HG02642 (cell line): ENCODE measurements at regions not wholly inside any gene's neighbourhood (a gene's known extent, or its start where the extent isn't known, plus 50 kb on each side); places are given as distances from the start of the nearest gene placed in this dataset.
"Not testable (repeated sequence)": the region's sequence is repeated elsewhere in the genome, so short reads cannot be mapped to it uniquely, and the experiment has no call there.

Source experiments
- ATAC-seq: cut with Tn5 transposase; IDR thresholded peaks from one replicate; pipeline ENCODE4 v1.9.1; 2021; ENCODE audit warnings: mild to moderate bottlenecking; ENCODE audit not compliant: unreplicated experiment, poor library complexity

DNA sequence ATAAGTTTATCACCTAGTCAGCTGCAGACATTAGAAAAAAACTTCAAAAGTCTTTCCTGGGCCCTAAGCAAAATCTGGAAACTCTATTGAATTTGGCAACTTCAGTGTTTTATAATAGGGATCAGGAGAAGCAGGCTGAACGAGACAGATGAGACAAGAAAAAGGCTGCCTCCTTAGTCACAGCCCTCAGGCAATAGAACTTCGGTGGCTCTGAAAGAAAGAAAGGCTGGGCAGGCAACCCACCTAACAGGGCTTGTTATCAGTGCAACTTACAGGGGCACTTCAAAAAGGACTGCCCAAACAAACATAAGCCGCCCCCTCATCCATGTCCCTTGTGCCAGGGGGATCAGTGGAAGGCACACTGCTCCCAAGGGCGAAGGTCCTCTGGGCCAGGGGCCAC is 657.9 kb upstream of the HS3ST5 start:
- no peak for ATAC-seq

DNA sequence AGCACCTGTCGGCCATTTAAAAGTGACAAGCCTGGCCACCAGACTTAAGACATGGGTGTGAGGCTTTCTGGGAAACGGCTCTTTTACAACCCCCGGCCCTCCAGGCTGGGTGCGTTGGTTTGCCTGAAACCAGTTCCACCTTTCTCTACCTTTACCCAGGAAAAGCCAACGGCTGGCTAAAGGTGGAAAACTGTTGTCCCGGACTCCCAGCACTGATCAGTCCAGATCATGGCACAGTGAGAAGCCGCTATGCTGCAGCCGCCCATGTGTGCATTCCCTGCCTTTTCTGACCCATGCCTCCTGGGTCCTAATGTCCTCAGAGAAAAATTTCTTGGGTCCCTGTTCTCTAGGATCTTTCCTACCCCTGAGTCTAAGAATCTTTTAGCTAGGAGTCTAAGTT is 655.7 kb upstream of the HS3ST5 start:
- no peak for ATAC-seq

DNA sequence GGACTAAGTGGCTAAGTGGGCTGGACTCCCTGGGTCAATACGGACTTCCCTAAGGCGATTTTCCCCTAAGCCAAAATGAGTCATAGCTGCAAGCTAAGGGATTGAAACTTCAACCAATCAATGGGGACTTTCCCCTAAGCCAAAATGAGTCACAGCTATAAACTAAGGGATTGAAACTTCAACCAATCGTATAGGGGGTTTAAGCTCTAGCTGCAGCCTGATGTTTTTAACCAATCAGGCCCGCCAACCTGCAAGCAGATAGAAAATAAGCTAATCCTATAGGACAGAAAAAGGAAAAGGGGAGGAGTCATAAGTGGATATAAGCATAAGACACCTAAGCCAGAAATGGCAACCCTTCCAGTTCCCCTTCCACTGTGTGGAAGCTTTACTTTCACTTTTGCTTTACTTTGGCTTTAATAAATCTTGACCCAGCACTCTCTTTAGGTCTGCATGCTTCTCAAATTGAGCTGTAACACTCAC is 655.0 kb upstream of the HS3ST5 start:
- peak; percentile 65 for ATAC-seq

DNA sequence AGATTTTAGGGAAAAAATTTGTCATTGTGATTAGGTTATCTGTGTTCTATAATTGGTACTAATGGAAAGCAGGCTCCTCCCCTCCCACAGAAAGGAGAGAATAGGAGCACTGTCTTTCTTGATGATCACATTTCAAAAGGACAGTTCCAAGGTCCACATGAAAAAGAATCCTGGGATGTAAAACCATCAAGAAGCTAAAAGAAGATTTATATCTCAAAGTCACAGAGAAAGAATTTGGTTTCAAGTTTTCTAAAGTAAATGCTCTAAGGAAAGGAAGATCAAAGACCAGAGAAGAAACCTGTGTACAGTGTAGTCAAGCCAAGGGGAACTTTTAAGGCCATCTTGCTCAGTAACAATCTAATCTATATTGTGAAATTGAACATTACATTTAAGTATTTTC is 652.7 kb upstream of the HS3ST5 start:
- no peak for ATAC-seq

DNA sequence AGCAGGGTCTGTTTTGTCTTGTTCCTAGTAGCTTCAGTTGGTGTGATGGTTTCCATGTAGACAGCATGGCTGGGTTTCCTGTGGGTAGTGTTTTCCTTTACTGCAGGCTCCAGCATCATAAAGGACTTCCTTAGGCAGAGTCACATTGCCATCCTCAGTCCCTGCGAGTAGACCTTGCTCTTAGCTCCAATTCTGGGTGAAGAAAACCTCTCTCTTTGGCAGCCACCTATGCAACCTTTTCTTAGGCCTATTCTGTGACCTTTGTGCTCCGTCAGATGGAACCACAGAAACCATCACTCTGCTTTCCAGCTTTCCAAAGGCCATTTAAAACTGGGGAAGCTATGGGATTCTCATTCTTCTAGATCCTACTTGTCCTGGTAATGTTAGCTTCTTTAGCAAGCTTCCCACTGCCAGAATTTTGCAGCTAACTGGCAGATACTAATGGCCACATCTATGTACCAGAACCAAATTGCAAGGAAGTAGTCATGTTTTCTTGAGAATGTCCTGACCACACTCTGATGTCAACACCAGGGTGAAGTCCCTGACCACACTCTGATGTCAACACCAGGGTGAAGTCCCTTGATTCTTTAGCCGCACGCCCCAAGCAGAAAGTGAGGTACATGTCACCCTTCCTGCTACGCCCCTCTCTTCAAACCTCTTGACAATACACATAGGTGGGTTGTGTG is 646.6 kb upstream of the HS3ST5 start:
- peak; percentile 97 for ATAC-seq

DNA sequence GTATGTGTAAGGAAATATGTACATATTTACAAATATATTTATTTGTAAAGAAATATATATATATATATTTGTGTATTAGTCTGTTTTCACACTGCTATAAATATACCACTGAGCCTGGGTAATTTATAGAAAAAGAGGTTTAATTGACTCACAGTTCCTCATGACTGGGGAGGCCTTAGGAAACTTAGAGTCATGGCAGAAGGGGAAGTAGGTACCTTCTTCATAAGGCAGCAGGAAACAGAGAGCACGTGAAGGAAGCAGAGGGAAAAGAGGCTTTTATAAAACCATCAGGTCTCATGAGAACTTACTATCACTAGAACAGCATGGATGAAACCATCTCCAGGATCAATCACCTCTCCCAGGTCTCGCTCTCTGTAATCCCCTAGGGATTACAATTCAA is 644.5 kb upstream of the HS3ST5 start:
- ATAC-seq: no peak

DNA sequence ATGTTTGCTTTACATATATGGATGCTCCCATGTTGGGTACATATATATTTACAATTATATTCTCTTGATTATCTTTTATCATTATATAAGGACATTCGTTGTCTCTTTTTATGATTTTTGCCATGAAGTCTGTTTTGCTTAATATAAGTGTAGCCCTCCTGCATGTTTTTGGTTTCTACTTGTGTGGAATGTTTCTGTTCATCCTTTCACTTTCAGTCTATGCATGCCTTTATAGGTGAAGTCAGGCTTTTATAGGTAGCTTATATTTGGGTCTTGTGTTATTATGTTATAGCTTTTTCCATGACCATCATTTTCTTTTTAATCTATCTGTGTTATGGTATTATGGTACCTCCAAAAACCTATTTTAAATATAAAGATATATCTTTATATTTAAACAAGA is 612.5 kb upstream of the HS3ST5 start:
- no peak for ATAC-seq

DNA sequence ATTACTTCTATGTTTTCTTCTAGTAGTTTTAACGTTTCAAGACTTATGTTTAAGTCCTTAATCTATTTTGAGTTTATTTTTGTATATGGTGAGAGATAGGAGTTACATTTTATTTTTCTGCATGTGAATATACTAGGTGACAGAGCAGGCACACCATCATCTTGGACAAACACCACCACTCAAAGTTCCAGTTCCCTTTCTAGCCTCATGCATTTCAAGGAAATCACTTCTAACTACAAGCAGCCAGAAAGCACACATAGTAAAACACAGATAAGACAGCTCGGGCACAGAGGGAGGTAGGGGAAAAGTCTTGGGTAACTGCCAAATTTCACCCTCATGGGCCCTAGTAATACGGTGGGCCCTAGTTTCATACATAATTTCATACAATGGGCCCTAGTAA is 609.4 kb upstream of the HS3ST5 start:
- ATAC-seq: no peak

DNA sequence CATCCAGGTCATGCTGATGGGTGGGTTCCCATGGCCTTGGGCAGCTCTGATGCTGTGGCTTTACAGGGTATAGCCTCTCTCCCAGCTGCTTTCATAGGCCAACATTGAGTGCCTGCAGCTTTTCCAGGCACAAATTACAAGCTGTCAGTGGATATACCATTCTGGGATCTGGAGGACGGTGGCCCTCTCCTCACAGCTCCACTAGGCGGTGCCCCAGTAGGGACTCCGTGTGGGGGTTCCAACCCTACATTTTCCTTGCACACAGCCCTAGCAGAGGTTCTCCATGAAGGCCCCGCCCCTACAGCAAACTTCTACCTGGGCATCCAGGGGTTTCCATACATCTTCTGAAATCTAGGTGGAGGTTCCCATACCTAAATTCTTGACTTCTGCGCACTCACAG is 602.6 kb upstream of the HS3ST5 start:
- ATAC-seq: no peak

DNA sequence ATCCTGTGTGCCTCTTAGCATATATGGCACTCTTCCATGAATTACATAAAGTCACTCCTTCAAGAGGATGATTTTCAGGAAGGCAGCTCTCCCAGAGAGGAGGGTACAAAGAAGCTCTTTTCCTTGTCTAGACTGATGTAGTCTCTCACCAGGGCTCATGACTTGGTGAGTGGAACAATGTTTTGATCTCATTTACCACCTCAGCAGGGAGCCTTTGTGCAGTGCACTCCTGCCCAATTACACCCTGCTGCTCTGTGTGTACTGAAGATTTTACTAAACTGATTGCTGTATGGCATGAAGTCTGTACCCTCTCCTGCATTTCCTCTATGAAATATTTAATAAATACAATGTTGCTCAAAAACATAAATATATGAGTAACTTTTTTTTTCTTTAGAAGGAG is 598.3 kb upstream of the HS3ST5 start:
- no peak for ATAC-seq

DNA sequence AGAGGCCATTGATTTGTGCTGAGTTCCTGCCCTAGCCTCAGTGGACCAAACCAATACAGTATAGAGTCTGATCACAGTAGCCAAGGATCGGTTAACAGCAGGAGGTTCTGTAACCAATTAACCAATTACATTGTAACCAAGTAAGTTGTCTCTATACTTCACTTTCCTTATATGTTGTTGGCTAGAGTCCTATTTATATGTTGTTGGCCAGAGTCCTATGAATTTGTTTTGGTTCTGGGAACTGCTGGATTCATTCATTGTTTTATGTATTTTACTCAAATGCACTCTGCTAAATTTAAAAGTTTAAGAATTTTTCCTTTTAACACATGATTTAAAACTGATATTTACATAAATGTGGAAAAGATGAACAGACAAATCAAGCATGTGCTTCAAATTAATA is 597.4 kb upstream of the HS3ST5 start:
- ATAC-seq: no peak

DNA sequence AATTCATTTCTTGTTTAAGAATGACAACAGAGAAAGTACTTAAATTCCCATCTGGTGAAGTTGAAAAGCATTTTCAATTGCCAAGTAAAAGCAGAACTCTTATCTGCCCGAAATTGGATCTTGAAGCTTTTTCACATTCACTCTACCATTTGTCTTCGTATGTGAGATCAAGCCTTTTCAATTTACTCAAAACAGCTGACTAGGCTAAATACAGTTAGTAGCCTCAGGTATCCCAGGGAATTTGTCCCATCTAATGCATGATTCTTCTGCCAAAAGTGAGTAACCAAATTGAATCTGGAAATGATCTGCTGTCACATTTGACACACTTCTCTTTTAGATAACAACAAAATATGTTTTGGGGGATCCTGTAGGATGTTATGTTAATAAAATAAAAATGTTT is 596.8 kb upstream of the HS3ST5 start:
- ATAC-seq: no peak

DNA sequence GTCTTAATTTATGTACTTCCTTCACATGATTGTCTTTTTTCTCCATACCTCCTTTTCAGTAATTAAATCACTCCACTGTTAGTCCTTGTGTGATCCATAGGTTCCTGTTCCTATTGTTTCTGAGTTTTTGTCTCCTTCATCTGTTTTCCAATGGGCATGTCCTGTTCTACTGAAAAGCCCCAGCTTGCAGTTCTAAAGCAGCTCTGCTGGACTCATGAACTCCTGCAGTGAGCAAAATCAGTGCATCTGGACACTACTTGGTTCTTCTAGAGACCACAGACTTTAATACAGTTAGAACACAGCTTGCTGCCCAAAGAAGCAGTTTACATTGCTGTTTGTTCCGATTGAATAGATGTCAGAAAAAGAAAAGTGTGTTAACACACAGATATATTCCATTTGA is 593.3 kb upstream of the HS3ST5 start:
- no peak for ATAC-seq

DNA sequence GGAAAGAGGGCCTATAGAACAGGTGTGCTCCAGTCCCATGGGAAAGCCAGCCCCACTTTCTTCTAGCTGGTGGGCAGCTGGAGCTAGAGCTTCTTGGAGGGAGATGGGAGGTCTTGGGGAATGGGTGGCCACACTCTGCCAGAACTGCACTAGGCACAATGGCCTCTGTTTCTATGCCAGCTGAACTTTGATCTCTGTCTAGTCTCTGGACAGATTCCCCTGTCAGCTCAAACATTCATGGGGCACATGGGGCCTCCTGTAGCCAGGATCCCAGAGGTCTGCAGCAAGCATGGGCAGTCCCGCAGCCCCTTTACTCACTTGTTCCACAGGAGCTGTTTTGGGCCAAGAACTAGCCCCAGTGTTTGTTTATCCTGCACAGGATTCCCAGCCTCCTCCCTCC is 591.3 kb upstream of the HS3ST5 start:
- no peak for ATAC-seq

DNA sequence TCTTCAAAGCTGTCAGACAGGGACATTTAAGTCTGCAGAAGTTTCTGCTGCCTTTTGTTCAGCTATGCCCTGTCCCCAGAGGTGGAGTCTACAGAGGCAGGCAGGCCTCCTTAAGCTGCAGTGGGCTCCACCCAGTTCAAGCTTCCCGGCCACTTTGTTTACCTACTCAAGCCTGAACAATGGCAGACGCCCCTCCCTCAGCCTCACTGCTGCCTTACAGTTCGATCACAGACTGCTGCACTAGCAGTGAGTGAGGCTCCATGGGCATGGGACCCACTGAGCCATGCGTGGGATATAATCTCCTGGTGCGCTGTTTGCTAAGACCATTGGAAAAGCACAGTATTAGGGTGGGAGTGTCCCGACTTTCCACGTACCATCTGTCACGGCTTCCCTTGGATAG is 585.9 kb upstream of the HS3ST5 start:
- ATAC-seq: not testable (repeated sequence)

DNA sequence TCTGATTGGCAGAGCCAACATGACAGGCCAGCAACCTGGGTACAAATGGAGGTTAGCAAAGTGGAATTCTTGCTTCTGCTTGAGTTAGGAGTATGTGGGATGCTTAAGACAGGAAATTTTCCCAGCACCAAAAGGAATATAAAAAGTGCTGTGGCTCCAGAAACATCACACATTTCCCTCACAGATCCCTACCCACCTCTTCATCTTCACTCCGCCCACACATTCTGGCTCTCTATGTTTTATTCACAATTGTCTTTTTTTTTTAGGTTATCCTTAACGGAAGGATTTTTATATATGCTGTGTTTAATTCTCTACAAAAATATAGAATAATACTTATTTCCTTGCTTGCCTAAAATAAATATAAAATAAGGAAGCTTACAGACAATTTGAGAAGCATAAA is 563.3 kb upstream of the HS3ST5 start:
- no peak for ATAC-seq

DNA sequence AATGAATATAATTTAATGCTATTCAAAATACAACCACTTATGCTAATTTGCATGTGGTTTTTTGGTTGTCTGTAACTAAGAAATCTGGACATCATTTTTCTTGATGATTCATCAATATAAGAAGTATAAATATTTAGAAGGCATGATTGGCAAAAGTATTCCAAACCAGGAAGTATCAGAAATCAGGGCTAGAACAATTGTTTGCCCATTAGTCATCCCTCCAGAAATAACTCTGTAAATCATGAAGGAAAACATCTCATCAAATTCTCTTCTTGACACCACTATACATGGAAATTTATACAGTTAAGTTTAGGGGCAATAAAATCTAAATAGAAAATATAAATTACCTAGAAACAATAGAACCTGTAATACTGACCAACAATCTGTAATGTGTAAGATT is 554.7 kb upstream of the HS3ST5 start:
- ATAC-seq: no peak

DNA sequence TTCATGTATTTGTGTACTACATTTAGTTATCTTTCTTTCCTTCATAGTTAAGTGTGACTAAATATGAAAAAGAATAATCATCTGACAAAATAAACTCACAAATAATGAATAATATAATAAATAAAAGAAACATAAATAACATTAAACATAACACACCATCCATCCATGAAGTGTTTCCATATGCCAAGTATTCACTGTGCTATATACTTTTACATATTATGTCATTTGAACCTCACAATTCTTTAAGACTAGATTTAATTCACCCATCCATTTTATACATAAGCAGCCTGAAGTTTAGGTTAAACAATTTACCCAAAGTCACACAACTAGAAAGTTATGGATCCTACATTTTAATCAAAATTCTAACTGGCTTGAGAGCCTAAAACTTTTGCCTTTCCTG is 549.4 kb upstream of the HS3ST5 start:
- no peak for ATAC-seq

DNA sequence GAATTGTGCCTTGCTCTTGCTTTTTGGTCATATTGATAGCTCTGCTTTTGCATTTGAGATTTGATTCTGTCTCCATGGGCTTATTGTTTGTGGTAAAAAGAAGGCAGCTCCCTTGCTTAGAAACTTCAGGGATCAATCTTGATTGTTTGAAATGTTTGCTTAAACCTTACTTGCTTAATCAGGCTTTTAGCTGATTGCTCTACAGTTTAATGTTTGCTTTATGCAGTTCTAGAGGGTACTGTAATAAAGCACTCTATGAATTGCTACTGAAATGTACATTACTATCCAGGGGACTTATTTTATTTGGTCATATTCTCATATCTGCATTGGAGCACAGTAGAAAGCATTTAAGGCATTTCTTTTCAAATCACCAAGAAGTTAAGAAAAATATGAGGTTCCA is 545.4 kb upstream of the HS3ST5 start:
- ATAC-seq: no peak

DNA sequence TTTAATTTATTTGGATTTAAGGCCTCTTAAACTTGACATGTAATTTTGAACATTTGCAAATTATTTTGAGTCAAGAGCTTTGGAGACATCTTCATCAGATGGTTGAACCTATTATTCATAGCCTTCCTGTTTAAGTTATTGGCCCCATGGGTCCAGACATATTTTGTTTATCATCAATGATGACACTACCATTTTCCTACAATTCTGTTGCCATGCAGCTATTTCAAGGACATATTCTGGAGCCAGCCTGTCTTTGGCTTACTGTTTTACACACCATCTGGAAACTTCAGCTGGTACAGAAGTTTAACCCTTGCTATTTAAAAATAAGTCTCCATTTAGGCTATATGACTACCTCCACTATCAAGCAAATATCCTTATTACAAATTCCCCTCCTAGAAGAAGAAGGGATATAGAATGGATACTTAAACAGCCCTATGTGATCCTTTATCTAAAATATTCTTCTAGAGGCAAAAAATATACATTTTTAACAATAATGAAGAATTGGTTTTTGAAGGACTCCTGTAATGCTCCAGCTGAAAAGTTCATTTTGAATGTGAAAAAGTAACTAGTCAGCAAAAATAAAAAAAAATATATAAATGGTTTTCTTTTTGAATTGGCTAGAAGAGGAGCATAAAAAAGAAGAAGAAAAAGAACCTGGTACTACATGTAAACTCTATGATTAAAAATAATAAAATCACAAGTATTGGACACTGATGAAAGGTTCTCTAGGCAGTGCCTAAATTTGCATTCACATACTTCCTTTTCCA is 544.0 kb upstream of the HS3ST5 start:
- no peak for ATAC-seq

DNA sequence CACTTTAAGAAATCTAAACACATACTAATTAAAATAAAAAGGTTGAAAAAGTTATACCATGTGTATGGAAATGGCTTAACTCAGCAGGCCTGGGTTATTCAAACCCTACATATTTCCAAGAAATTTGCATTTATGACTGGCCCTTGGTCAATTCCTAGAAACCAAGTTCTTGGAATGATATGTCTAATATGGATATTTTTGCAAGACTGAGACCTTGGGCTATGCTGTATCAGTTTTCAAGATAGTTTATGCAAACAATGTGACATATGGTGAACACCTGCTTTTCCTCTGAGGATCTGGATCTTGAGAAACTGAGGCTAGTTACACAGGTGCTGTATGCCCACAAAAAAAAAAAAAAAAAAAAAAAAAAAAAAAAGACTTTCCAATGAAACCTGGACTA is 536.9 kb upstream of the HS3ST5 start:
- no peak for ATAC-seq

DNA sequence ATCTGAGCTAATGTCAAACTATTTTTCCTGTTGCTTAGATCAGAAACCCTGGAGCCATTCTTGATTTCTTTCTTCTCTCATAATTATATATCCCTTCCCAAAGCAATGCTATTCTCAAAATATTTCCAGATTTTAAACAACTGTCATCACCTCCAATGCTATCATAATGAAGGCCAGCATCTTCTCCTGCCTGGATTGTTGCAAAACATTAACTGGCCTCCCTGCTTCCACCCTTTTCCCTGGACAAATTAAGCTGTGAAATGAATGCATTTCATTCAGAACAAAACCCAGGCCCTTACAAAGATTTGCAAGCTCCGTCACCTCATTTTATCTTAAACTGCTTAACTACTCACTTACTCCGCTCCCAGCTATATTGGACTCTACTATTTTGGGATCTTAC is 535.3 kb upstream of the HS3ST5 start:
- no peak for ATAC-seq
